Neural cell (in vitro differentiated cells): ENCODE measurements at regions not wholly inside any gene's neighbourhood (a gene's known extent, or its start where the extent isn't known, plus 50 kb on each side); places are given as distances from the start of the nearest gene placed in this dataset.

Experiments used
- CTCF ChIP-seq: fragments of 450-650 bp; IDR thresholded peaks from 2 replicates; pipeline ENCODE4 v1.5.1; 2014; ENCODE audit warnings: antibody characterized with exemption, mild to moderate bottlenecking, moderate library complexity; ENCODE audit not compliant: poor library complexity, severe bottlenecking
- EP300 ChIP-seq: fragments of 450-650 bp; conservative IDR thresholded peaks from 2 replicates; pipeline ENCODE4 v1.6.1; 2014; ENCODE audit warnings: antibody characterized with exemption, mild to moderate bottlenecking, moderate library complexity; ENCODE audit not compliant: poor library complexity, severe bottlenecking
- RAD21 ChIP-seq: fragments of 450-650 bp; conservative IDR thresholded peaks from 2 replicates; pipeline ENCODE4 v1.6.1; 2014; ENCODE audit warnings: antibody characterized with exemption, mild to moderate bottlenecking, moderate library complexity
- TAF1 ChIP-seq: IDR thresholded peaks from 2 replicates; pipeline ENCODE4 v1.6.1; 2012; ENCODE audit warnings: low read depth

- TF ChIP-seq CTCF (no peak), TAF1 (no peak), EP300 (no peak), RAD21 (no peak)
Observed at GRCh38 chr15:96435841-96436240, 105.3 kb downstream of the NR2F2 start.
